GM12878 (cell line): ENCODE measurements at regions not wholly inside any gene's neighbourhood (a gene's known extent, or its start where the extent isn't known, plus 50 kb on each side); places are given as distances from the start of the nearest gene placed in this dataset.

ENCODE experiments used
- ATAC-seq: fragments of 200-7000 bp; cut with Tn5 transposase; 3 replicates; pipeline ENCODE4 v1.9.1; 2020; ENCODE audit warnings: mild to moderate bottlenecking, moderate library complexity
- BruUV-seq: library from RNA; stranded (reverse); fragments of 400-500 nt; replicated peaks from 2 replicates; lab custom pipeline; 2021; lab: Mats Ljungman, UMichigan
- CTCF ChIA-PET: fragments of 300-600 bp; sonication (Branson Sonifier 250); formaldehyde crosslinking; extraction: SDS; loops from one replicate; lab custom pipeline; 2021; ENCODE audit warnings: inconsistent platforms; lab: Yijun Ruan, JAX
- POLR2A ChIA-PET: fragments of 350-600 bp; formaldehyde crosslinking; extraction: SDS; loops from one replicate; lab custom pipeline; 2021; ENCODE audit warnings: inconsistent platforms; lab: Charles Lee
- RAD21 ChIA-PET: fragments of 300-600 bp; sonication (Branson Sonifier 250); formaldehyde crosslinking; loops from one replicate; lab custom pipeline; 2023; ENCODE audit warnings: antibody characterized with exemption; ENCODE audit not compliant: unreplicated experiment; lab: Charles Lee
- SMC1A ChIA-PET: fragments of 300-600 bp; sonication (Branson Sonifier 250); formaldehyde crosslinking; loops from one replicate; lab custom pipeline; 2023; ENCODE audit not compliant: unreplicated experiment, uncharacterized antibody; lab: Charles Lee
- DNase-seq: peaks from one replicate; pipeline ENCODE4 v3.0.0-alpha.2; 2011; ENCODE audit warnings: low read depth, low spot score
- FAIRE-seq: peaks from 3 replicates; lab custom pipeline; 2011; peaks lifted over from hg19 to GRCh38; lab: Jason Lieb, UNC
- H2AFZ ChIP-seq: 2 replicates; pipeline ENCODE4 v1.6.0; 2011; ENCODE audit warnings: low read depth, low read length, control low read depth; ENCODE audit not compliant: control insufficient read depth
- H3K27ac ChIP-seq: 2 replicates; pipeline ENCODE4 v1.5.1; 2011; ENCODE audit warnings: control low read depth; ENCODE audit not compliant: control insufficient read depth, insufficient read depth
- H3K27me3 ChIP-seq, 2 experiments: replicated peaks in 1 of 2; 2 replicates each; pipeline versions ENCODE4 v1.6.0 to v1.6.1; 2011; ENCODE audit warnings: low read length in 1 of 2; ENCODE audit not compliant: control insufficient read depth in 2 of 2, insufficient read depth in 2 of 2
- H3K36me3 ChIP-seq, 2 experiments: 2 replicates each; pipeline ENCODE4 v1.5.1; 2011; ENCODE audit warnings: low read length in 1 of 2; ENCODE audit not compliant: control insufficient read depth in 2 of 2, insufficient read depth in 2 of 2
- H3K4me1 ChIP-seq: 2 replicates; pipeline ENCODE4 v1.6.1; 2011; ENCODE audit warnings: mild to moderate bottlenecking, low read length, moderate library complexity, mixed read lengths; ENCODE audit not compliant: control insufficient read depth, insufficient read depth
- H3K4me2 ChIP-seq: 2 replicates; pipeline ENCODE4 v1.6.0; 2011; ENCODE audit warnings: control low read depth; ENCODE audit not compliant: control insufficient read depth, insufficient read depth
- H3K4me3 ChIP-seq: fragments of 200-600 bp; sonication (generic); 2 replicates; pipeline ENCODE4 v1.5.1; 2016
- H3K79me2 ChIP-seq: 2 replicates; pipeline ENCODE4 v1.6.0; 2011; ENCODE audit warnings: low read length; ENCODE audit not compliant: control insufficient read depth, insufficient read depth
- H3K9ac ChIP-seq: 2 replicates; pipeline ENCODE4 v1.8.0; 2011; ENCODE audit warnings: low read length, control low read depth, mixed read lengths; ENCODE audit not compliant: control insufficient read depth, insufficient read depth
- H3K9me3 ChIP-seq: replicated peaks from 3 replicates; pipeline ENCODE4 v1.5.1; 2011; ENCODE audit warnings: mild to moderate bottlenecking, low read length; ENCODE audit not compliant: control insufficient read depth, insufficient read depth
- H4K20me1 ChIP-seq: 2 replicates; pipeline ENCODE4 v1.6.0; 2011; ENCODE audit not compliant: control insufficient read depth, insufficient read depth
- BCL3 ChIP-seq: IDR thresholded peaks from 2 replicates; pipeline ENCODE4 v1.6.1; 2011; ENCODE audit warnings: borderline replicate concordance, low read depth, mild to moderate bottlenecking, moderate library complexity, low read length; ENCODE audit not compliant: insufficient read depth, poor library complexity, severe bottlenecking
- GABPA ChIP-seq: IDR thresholded peaks from 2 replicates; pipeline ENCODE4 v1.6.1; 2014; ENCODE audit warnings: antibody characterized with exemption, low read depth, mild to moderate bottlenecking, inconsistent platforms
- MAX ChIP-seq: IDR thresholded peaks from 2 replicates; pipeline ENCODE4 v1.6.1; 2012; ENCODE audit warnings: low read depth, low read length, improper control_type of control experiment
- ZBTB40 ChIP-seq: fragments of 450-650 bp; IDR thresholded peaks from 2 replicates; pipeline ENCODE4 v1.6.1; 2016; ENCODE audit warnings: mild to moderate bottlenecking, moderate library complexity, borderline replicate concordance
- WGBS: methylation state at CpG from one replicate; pipeline ENCODE4 v1.1.6; 2016; ENCODE audit warnings: low lambda C conversion rate; ENCODE audit not compliant: insufficient replicate concordance, insufficient coverage; ENCODE audit errors: missing lambda C conversion rate; 5-methylcytosine and 5-hydroxymethylcytosine counted together
- in situ Hi-C: fragments of 300-500 bp; cut with MboI; formaldehyde crosslinking; loops from 9 replicates; pipeline ENCODE4 v1.14.3; 2018; ENCODE audit warnings: mixed read lengths
- intact Hi-C: fragments of 100-400 bp; cut with micrococcal nuclease; formaldehyde crosslinking; loops from one replicate; pipeline ENCODE4 v1.14.2; 2022; ENCODE audit not compliant: unreplicated experiment

- ATAC-seq (no peak), DNase-seq (no peak), FAIRE-seq (no peak)
- no peaks in the 10 kb centered on the region for H3K27me3 ChIP-seq
- no peak overlapping the region for H3K4me2 ChIP-seq
- H4K20me1 ChIP-seq, result no peaks in the 10 kb centered on the region
- H3K27ac ChIP-seq, result no peak overlapping the region
- SMC1A ChIA-PET, result no interaction called here
- intact Hi-C loops, result no loop called here
- no TSS peak for BruUV-seq
- no peak for TF ChIP-seq MAX
- TF ChIP-seq ZBTB40, result no peak
- TF ChIP-seq BCL3, result no peak
- no peak for TF ChIP-seq GABPA
- 0% methylated on average over 2 of the region's 2 CpGs for WGBS
- H3K4me1 ChIP-seq, result no peaks in the 10 kb centered on the region
- H3K9ac ChIP-seq, result no peak overlapping the region
- RAD21 ChIA-PET, result no interaction called here
- no peaks in the 10 kb centered on the region for H3K36me3 ChIP-seq
- POLR2A ChIA-PET, result no interaction called here
- no peaks in the 10 kb centered on the region for H3K79me2 ChIP-seq
- CTCF ChIA-PET, result no interaction called here
- H3K9me3 ChIP-seq, result no peaks in the 10 kb centered on the region
- H3K4me3 ChIP-seq, result no peak overlapping the region
- no peak overlapping the region for H2AFZ ChIP-seq
- in situ Hi-C loops, result no loop called here
These were observed 137.3 kb upstream of the RHOBTB1 start for GRCh38 chr10:61081301-61081700.
